ENCODE measurements at regions not wholly inside any gene's neighbourhood (a gene's known extent, or its start where the extent isn't known, plus 50 kb on each side); places are given as distances from the start of the nearest gene placed in this dataset.

DNA sequence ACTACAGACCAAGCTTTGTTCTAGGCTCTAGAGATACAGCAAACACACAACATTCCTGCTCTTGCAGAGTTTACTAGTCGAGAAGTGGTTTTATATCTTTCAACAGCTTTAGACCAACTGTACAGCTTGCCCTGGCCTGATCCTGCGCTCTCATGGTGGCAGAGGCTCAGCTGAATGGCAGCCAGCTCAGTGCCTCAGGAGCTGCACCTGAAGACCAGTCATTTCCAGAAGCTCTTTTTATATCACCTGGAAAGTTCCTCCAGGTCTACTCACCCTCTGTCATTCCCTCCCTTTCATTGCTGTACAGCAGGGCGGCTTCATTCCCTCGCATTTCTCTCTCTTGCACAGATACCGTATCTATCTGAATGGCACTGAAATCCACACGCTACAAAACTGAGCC lies 319.8 kb downstream of the GATA3 start:
- no peak for TF ChIP-seq POLR2A (IDR thresholded peaks at IDR 0.05; ENCODE audit: low read length)
- TF ChIP-seq GATA1 (IDR thresholded peaks at IDR 0.05; ENCODE audit: low read depth, low read length) = no peak
